ENCODE measurements at regions not wholly inside any gene's neighbourhood (a gene's known extent, or its start where the extent isn't known, plus 50 kb on each side); places are given as distances from the start of the nearest gene placed in this dataset.
"Not testable (repeated sequence)": the region's sequence is repeated elsewhere in the genome, so short reads cannot be mapped to it uniquely, and the experiment has no call there.

- no peak for DNase-seq
These were observed 531.4 kb upstream of the TECRL start for GRCh38 chr4:64940698-64941097.

DNA sequence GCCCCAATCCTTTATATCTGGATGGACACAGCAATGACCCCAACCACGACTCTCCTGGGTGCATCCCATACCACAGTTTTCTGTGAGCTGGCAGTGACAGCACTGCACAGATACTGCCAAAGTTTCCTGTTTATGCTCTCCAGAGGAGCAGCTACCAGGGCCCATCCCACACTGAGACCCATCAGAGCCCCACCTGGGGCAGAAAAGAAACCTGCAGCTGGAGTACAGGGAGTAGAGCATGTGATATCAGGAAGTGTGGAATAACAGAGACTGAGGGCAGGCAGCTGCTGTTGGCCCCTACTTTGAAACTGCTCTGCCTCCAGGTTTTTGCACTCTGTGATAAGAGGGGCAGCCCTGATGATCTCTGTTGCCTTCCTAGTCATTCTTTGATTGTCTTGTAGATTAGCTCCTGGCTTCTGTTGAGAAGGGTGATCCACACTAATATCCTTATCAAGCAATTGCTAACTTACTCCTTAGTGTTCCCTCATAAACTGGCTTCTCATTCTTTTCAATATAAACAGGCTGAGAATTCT is 526.3 kb upstream of the TECRL start:
- no peak for DNase-seq

DNA sequence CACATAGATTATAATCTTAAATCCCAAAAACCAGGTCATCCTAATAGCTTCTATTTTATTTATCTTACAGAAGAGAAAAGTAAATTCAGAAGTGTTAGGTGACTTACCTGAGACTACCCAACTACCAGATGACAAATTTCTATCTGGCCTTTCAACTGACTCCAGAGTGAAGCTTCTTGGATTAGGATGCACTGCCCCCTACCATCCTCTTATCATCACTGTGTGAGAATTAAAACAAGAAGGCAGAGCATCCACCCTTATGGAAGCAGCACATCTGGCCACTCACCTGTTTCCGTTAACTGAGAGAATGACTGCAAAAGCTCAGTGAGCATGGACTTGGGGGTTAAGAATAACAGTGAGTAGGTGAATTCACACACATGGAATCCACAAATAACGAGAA is 502.6 kb upstream of the TECRL start:
- no peak for DNase-seq

GRCh38 chr4:64903986-64904385 is 494.7 kb upstream of the TECRL start:
- DNase-seq: no peak

DNA sequence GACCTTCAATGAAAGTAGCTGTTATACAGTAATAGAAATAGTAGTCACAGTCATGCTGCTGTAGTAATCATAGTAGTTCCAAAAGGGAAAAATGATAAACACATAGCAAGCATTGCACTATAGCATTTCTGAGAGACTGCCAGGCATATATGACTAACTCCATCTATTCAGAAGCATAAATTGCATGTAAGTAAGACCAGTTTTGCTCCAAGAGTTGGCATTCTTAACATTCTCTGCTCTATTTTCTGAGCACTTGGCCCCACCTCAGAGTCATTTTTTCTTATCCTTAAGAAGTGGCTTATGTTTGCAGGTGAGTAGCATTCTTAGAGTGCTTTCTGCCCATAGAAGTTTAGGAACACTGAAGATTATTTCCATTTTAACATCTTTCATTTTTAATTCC is 490.3 kb upstream of the TECRL start:
- no peak for DNase-seq

- DNase-seq: not testable (repeated sequence)
These were observed 489.8 kb upstream of the TECRL start for GRCh38 chr4:64899030-64899429.

GRCh38 chr4:64897683-64898082 is 488.4 kb upstream of the TECRL start:
- no peak for DNase-seq

GRCh38 chr4:64895031-64895430 is 485.8 kb upstream of the TECRL start:
- no peak for DNase-seq

- DNase-seq: no peak
These were observed 484.0 kb upstream of the TECRL start for GRCh38 chr4:64893205-64893604.

- DNase-seq: no peak
These were observed 480.8 kb upstream of the TECRL start for GRCh38 chr4:64889906-64890610.

- no peak for DNase-seq
These were observed 474.0 kb upstream of the TECRL start for GRCh38 chr4:64883087-64883807.

GRCh38 chr4:64882311-64883086 is 473.2 kb upstream of the TECRL start:
- DNase-seq: no peak

GRCh38 chr4:64880557-64880956 is 471.3 kb upstream of the TECRL start:
- no peak for DNase-seq

- no peak for DNase-seq
These were observed 466.8 kb upstream of the TECRL start for GRCh38 chr4:64876021-64876420.

- no peak for DNase-seq
These were observed 461.3 kb upstream of the TECRL start for GRCh38 chr4:64870558-64870957.

GRCh38 chr4:64857815-64858214 is 448.6 kb upstream of the TECRL start:
- no peak for DNase-seq

GRCh38 chr4:64857198-64857597 is 447.9 kb upstream of the TECRL start:
- DNase-seq: no peak

- DNase-seq: no peak
These were observed 437.2 kb upstream of the TECRL start for GRCh38 chr4:64846417-64846816.

DNA sequence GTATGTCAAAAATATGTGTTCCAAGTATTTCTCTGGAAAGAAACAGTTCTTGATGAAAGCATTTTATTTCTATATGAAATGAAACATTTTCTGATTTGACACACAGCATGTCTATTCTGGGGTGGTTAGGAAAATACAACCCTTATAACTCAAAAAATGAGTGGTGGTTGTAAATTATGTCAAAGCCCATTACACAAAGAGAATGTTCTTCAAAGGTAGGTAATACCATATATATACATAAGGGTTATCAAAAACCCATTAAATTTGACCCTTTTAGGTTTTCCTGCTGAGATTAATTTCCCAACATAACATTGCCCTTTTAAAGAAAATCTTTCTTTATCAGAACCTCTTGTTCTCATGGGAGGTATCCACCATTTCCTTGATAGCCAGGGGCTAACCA is 420.5 kb upstream of the TECRL start:
- no peak for DNase-seq

DNA sequence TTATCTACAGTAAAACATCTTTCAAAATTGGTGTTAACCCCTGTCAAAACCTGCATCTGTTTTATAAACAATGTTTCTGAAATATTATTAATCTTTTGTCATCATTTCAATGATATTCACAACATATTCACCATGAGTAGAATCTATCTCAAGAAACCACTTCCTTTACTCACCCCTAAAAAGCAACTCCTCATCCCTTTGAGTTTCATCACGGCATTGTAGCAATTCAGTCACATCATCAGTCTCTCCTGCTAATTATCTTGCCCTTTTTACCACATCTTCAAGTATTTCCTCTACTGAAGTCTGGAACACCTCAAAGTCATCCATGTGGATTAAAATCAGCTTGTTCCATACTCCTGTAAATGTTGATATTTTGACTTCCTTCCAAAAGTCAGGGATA is 415.3 kb upstream of the TECRL start:
- no peak for DNase-seq

- DNase-seq: no peak
These were observed 413.2 kb upstream of the TECRL start for GRCh38 chr4:64822405-64822804.

GRCh38 chr4:64821219-64821976 is 412.1 kb upstream of the TECRL start:
- DNase-seq: no peak

GRCh38 chr4:64814616-64815015 is 405.4 kb upstream of the TECRL start:
- DNase-seq: no peak

Measured in NCI-H2227 treated with DMSO at 0.1 percent for 48 hours (cell line).